ENCODE measurements at regions not wholly inside any gene's neighbourhood (a gene's known extent, or its start where the extent isn't known, plus 50 kb on each side); places are given as distances from the start of the nearest gene placed in this dataset.

GRCh38 chr1:232519186-232519585 is 110.7 kb downstream of the SIPA1L2 start:
- DNase-seq (ENCODE audit: low read depth in 2 of 2), result no peak

GRCh38 chr1:232518349-232518748 is 111.6 kb downstream of the SIPA1L2 start:
- DNase-seq (ENCODE audit: low read depth in 2 of 2), result no peak

DNA sequence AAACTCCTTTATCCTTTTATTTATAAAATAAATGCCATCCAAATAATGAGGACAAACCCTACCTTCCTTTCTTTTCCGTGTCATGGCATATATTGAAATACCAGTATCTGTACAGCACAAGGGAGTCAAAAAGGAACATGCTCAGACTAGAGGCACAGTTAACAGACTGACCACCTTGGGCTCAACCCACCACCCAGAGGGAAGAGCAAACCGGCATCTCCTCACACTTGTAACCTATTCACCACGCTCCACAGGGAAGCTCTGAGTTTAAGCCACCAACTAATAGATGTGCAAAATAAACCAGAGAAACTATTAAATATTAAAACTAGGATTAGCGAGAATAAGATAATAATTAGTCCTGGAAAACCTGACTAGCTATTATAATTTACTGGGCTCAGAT is 112.7 kb downstream of the SIPA1L2 start:
- no peak for DNase-seq (ENCODE audit: low read depth in 2 of 2)

GRCh38 chr1:232515706-232516105 is 114.2 kb downstream of the SIPA1L2 start:
- DNase-seq (ENCODE audit: low read depth in 2 of 2), result no peak

DNA sequence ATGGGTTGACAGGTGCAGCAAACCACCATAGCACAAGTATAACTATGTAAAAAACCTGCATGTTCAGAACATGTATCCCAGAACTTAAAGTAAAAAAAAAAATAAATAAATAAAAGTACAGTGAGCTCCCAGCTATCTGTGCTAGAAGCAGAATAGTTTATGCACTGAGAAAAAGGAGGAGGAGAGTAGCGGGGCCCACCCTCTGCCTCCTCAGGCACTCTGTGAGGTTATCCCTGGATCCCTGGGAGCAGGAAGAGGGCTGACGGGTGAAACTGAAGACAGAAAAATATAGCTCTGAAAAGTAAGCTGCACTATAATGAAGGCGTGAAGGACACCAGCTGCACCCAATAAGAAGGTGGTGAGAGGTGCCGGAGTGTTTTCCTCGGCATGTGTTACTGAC is 117.2 kb downstream of the SIPA1L2 start:
- no peak for DNase-seq (ENCODE audit: low read depth in 2 of 2)

DNA sequence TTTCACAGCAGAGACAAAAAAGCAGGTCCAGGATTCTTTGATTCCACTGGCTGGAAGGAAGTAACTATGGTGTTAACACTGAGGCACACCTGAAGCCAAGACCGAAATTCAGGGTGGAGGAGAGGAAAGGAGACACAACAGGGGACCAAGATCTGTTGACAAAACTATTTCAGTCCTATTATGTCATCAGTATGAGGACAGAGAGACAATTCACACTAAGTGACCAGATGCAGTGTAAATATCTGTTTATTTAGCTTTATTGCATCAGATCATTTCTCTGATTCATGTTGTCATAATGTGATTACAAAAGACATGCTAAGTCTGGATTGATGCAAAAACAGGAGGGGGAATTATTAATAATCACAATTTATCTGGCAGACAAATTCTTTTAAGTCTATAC is 118.8 kb downstream of the SIPA1L2 start:
- DNase-seq (ENCODE audit: low read depth in 2 of 2), result no peak

- no peak for DNase-seq (ENCODE audit: low read depth in 2 of 2)
These were observed 119.4 kb downstream of the SIPA1L2 start for GRCh38 chr1:232510367-232511110.

- no peak for DNase-seq (ENCODE audit: low read depth in 2 of 2)
These were observed 120.4 kb downstream of the SIPA1L2 start for GRCh38 chr1:232509570-232509969.

DNA sequence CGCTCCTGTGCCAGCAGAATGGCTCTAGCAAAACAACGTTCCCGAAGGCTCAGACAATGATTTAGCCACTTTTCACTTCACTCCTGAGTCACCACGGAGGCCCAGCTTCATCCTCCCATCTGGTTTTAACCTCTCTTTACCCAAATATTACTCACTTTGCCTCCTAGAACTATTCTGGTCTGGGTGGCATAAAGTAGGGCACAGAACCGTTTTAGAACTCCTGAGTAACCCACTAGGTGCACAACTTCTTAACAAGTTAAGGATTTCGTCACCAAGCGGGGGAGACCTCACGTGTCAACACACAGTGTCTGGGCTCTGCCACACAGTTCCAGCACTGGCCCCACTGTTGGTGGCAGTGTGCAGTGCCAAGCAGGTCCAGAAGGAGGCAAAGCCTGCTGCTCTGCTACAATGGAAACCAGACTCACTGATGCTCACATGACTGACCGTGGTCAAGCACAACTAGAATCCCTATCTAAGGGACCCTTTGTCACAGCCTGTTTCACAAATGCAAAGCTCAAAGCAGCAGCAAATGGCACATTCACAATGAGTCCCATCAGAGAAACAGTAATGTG is 121.7 kb downstream of the SIPA1L2 start:
- no peak for DNase-seq (ENCODE audit: low read depth in 2 of 2)

DNA sequence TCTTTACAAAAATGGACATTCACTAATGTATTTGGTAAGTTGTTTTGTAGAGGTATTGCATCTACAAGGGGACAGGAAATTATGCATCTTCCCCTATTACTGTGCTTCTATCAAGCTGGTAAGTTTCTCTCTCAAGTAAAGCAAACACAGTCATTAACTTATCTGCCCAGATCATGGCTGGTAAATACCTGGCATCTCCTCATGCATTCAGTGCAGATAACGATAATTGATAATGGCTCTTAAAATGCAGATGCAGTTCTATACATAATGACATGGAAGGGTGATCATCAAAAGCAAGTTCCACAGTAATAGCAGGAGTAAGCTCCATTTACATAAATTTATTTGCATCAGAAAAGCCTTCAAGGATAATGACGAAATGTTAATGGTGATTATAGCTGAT is 122.4 kb downstream of the SIPA1L2 start:
- no peak for DNase-seq (ENCODE audit: low read depth in 2 of 2)

- DNase-seq (ENCODE audit: low read depth in 2 of 2), result no peak
These were observed 124.0 kb downstream of the SIPA1L2 start for GRCh38 chr1:232505884-232506283.

DNA sequence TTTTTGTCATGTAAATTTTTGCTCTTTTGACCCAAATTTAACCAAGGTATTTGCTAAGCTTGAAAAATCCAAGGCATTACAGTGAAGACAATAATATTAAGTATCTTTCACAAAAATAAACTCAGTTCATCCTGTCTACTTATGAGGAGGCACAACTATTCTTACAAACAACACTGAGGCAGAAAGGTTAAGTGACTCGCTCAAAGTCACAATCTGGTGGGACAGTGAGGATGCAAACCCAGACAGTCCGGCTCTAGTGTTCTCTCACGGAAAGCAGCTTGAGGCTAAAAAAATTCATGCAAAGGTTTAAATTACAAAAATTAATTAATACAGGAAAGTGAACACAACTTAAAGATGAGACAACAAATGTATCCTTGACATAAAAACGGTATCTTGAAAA is 125.3 kb downstream of the SIPA1L2 start:
- DNase-seq (ENCODE audit: low read depth in 2 of 2), result no peak

GRCh38 chr1:232503497-232503896 is 126.4 kb downstream of the SIPA1L2 start:
- no peak for DNase-seq (ENCODE audit: low read depth in 2 of 2)

GRCh38 chr1:232501854-232502253 is 128.1 kb downstream of the SIPA1L2 start:
- DNase-seq (ENCODE audit: low read depth in 2 of 2), result no peak

GRCh38 chr1:232499188-232499587 is 130.7 kb downstream of the SIPA1L2 start:
- no peak for DNase-seq (ENCODE audit: low read depth in 2 of 2)

DNA sequence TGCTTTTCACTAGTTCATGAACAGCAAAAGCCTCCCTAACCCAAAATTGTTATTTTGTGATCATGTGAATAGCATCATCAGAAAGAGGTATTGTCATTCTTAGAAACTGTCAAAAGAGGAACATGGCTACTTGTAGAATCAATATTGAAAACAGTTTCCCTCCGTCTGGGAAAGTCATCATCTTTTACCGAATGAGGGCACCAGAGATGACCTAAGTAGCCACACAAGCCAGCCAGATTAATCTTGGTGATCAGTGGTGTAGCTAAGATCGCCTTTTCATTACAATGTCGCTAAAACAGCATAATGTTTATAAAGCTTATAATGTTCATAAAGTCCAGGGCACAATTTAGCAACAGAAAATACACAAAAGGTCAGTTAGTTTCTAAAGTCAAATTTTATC is 136.1 kb downstream of the SIPA1L2 start:
- DNase-seq (ENCODE audit: low read depth in 2 of 2), result no peak

DNA sequence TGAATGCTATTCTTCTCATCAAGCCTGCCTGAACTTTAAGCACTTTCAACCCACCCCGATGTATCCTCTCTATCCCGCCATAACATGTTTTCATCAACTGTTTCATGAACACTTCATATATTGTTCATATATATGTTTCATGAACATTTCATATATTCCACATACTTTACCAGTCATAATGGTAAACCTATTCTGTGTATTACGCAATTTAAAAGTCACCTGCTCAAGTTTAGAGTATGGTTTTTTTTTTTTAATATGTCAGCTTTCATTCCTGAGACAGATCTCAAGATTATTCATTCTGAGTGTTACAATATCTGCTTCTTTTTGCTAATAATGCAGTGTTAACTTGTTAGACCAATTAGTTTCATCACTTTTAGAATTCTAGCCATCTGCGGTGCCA is 140.7 kb downstream of the SIPA1L2 start:
- DNase-seq (ENCODE audit: low read depth in 2 of 2), result no peak

- no peak for DNase-seq (ENCODE audit: low read depth in 2 of 2)
These were observed 142.7 kb downstream of the SIPA1L2 start for GRCh38 chr1:232487236-232487635.

GRCh38 chr1:232486454-232487207 is 143.3 kb downstream of the SIPA1L2 start:
- no peak for DNase-seq (ENCODE audit: low read depth in 2 of 2)

DNA sequence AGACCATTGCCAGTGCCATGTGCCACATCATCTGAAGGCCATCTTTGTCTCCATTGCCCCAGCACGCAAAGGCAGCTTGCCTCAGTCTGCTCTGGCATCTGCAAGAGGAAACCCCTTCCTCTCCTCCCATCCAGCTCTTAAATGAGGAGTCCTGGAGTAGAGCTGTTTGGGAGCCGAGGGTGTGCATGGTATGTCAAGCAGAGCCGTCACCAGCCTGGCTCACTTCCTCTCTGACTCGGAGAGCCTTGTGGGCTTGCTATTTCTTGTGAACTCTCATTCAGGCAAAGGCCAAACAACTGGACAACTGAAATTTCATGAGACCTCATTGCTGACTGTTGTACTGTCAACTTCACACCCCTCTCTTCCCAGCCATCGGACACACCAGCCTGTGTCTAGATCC is 143.9 kb downstream of the SIPA1L2 start:
- no peak for DNase-seq (ENCODE audit: low read depth in 2 of 2)

DNA sequence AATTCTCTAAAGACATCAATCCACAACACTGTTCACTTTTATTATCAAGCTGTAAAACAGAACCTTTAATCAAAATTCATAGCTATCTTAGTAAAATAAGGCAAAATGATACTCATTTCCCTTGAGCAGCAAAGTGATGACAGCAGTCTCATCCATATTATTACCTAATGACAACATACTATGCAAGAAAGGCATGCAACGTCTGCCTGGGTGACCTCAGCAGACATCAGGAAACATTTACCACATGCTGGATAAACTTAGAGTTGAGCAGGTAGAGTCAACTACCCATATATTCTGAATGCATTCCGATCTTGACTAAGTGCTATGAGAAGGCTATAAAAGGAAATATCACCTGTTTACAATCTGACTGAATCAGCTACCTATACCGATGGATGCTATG is 145.1 kb downstream of the SIPA1L2 start:
- no peak for DNase-seq (ENCODE audit: low read depth in 2 of 2)

DNA sequence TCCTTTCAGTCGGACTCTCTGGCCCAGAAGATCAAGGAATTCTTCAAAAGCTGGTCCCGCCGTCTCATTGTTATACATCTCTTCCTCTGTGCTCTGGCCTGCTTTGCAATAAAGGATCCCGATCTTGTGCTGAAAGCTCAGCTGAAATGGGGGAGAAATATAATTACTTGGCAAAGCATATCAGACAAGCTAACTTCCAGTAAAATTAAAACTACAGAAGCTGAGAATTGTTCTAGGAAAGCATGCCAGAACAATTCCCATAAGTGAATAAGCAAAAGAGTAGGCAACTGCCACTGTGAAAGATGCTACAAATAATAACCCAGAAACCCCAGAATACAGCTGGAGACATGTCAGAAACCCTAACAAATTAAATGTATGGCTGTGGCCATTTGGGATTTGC is 146.1 kb downstream of the SIPA1L2 start:
- no peak for DNase-seq (ENCODE audit: low read depth in 2 of 2)

DNA sequence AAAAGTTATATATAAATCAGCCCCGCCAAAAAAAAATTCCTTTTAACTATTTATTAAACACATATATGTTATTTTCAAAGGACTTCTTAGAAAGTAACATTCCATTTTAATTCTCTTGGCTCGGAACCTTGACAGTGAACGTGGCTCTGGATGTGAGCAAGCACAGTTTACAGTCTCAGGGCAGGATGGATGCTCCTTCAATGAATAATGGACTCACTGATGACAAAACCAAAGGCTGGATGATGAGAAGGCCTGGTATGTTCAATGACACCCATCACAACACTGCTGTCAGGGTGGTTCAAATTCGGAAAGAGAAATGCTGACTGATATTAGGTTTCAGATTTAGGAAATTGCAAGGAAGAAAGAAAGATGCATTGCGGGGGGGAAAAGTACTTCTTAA is 148.8 kb downstream of the SIPA1L2 start:
- no peak for DNase-seq (ENCODE audit: low read depth in 2 of 2)

Data from stimulated activated CD4-positive, alpha-beta T cell treated with anti-CD3 and anti-CD28 coated beads, Interleukin-12 subunit alpha, Interleukin-12 subunit beta, amount 100 ng/mL, for 24 hours (primary cell).